Gastrocnemius medialis (tissue), 4 donors: ENCODE measurements at regions not wholly inside any gene's neighbourhood (a gene's known extent, or its start where the extent isn't known, plus 50 kb on each side); places are given as distances from the start of the nearest gene placed in this dataset.

Source experiments
- ATAC-seq, 2 donors: fragments of 150-250 bp; one replicate each; pipeline ENCODE4 v1.9.1; 2016
- DNase-seq, 2 donors: peaks; one replicate each; pipeline ENCODE4 v3.0.0-alpha.2; 2019
- H3K27ac ChIP-seq, 4 donors: fragments of 200-600 bp; sonication (generic); 1 replicate in 1 of 4; 2 replicates in 3 of 4; pipeline ENCODE4 v1.5.1; 2016 to 2018; ENCODE audit warnings: mild to moderate bottlenecking in 2 of 4, moderate library complexity in 1 of 4
- H3K27me3 ChIP-seq, 3 donors: fragments of 200-600 bp; sonication (generic) in 2 of 3; 1 replicate in 1 of 3; 2 replicates in 2 of 3; pipeline versions ENCODE4 v1.5.1 to v1.6.0; 2016 to 2019; ENCODE audit warnings: mild to moderate bottlenecking in 1 of 3, moderate library complexity in 1 of 3
- H3K36me3 ChIP-seq, 2 donors: fragments of 200-600 bp; sonication (generic) in 1 of 2; one replicate each; pipeline ENCODE4 v1.5.1; 2017 to 2018
- H3K4me1 ChIP-seq, 2 donors: fragments of 200-600 bp; sonication (generic) in 1 of 2; one replicate each; pipeline ENCODE4 v1.5.1; 2016 to 2017; ENCODE audit warnings: mild to moderate bottlenecking in 2 of 2
- H3K4me3 ChIP-seq, 4 donors: fragments of 200-600 bp; sonication (generic) in 3 of 4; 1 replicate in 1 of 4; 2 replicates in 3 of 4; pipeline ENCODE4 v1.5.1; 2016 to 2019; ENCODE audit warnings: mild to moderate bottlenecking in 2 of 4
- H3K9me3 ChIP-seq, 3 donors: fragments of 200-600 bp; sonication (generic) in 2 of 3; 1 replicate in 1 of 3; 2 replicates in 2 of 3; pipeline ENCODE4 v1.5.1; 2016 to 2019
- POLR2A ChIP-seq, 2 donors: fragments of 450-650 bp; IDR thresholded peaks; one replicate each; pipeline ENCODE4 v1.6.1; 2017; ENCODE audit warnings: antibody characterized with exemption in 2 of 2, mild to moderate bottlenecking in 2 of 2, moderate library complexity in 2 of 2
- in situ Hi-C, 4 donors: fragments of 200-750 bp; cut with MboI; loops; one replicate each; pipeline versions ENCODE4 v1.15.0 to v1.8.0; 2017; ENCODE audit warnings: low sequenced_read_pairs in 4 of 4
- intact Hi-C: fragments of 100-400 bp; cut with DNase I; formaldehyde crosslinking; loops from one replicate; pipeline ENCODE4 v1.15.1; 2023; ENCODE audit warnings: low total_unique reads
- TF ChIP-seq, protein P1 (sequence below), 5 experiments: fragments of 450-650 bp in 3 of 5; fragments of 200-600 bp in 2 of 5; sonication (generic) in 2 of 5; IDR thresholded peaks in 4 of 5; conservative IDR thresholded peaks in 1 of 5; 1 replicate in 4 of 5; 2 replicates in 1 of 5; pipeline ENCODE4 v1.5.1; 2016 to 2019; ENCODE audit warnings: antibody characterized with exemption in 5 of 5, mild to moderate bottlenecking in 3 of 5, moderate library complexity in 3 of 5

DNA sequence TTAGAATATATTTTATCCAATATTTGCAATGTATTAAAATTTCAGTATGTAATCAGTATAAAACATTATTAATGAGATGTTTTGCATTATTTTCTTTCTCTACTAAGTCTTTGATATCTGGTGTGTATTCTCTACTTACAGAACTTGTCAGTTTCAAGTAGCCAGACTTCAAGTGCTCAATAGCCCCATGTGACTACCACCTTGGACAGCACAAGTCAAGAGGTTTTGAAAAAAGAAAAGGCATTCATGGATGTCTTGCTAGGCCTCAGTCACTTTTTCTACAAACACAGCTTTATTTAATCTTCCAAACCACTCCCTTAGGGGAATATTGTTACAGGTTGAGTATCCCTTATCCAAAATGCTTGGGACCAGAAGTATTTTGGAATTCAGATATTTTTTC lies 189.4 kb downstream of the QDPR start:
- Histone ChIP-seq H3K36me3 (no peaks in the 10 kb centered on the region), H3K4me3 (no peak overlapping the region), H3K27me3 (no peaks in the 10 kb centered on the region), H3K27ac (no peak overlapping the region), H3K9me3 (no peaks in the 10 kb centered on the region), H3K4me1 (peaks cover 0 to 4% of the 10 kb centered on the region in 2 donors)
- DNase-seq (no peak), ATAC-seq (no peak)
- no peak for TF ChIP-seq POLR2A (IDR thresholded peaks at IDR 0.05)
- TF ChIP-seq, protein P1, sequence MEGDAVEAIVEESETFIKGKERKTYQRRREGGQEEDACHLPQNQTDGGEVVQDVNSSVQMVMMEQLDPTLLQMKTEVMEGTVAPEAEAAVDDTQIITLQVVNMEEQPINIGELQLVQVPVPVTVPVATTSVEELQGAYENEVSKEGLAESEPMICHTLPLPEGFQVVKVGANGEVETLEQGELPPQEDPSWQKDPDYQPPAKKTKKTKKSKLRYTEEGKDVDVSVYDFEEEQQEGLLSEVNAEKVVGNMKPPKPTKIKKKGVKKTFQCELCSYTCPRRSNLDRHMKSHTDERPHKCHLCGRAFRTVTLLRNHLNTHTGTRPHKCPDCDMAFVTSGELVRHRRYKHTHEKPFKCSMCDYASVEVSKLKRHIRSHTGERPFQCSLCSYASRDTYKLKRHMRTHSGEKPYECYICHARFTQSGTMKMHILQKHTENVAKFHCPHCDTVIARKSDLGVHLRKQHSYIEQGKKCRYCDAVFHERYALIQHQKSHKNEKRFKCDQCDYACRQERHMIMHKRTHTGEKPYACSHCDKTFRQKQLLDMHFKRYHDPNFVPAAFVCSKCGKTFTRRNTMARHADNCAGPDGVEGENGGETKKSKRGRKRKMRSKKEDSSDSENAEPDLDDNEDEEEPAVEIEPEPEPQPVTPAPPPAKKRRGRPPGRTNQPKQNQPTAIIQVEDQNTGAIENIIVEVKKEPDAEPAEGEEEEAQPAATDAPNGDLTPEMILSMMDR (IDR thresholded peaks at IDR 0.05 in 4 of 5, conservative IDR thresholded peaks at IDR 0.05 in 1 of 5), result no peak
- in situ Hi-C loops, result loop anchor here in 2 of 4 donors (10.0 to 25.0 kb wide), 3 partner anchors 408 to 1038 kb away; no protein-coding TSS in a partner anchor
- intact Hi-C loops, result no loop called here

DNA sequence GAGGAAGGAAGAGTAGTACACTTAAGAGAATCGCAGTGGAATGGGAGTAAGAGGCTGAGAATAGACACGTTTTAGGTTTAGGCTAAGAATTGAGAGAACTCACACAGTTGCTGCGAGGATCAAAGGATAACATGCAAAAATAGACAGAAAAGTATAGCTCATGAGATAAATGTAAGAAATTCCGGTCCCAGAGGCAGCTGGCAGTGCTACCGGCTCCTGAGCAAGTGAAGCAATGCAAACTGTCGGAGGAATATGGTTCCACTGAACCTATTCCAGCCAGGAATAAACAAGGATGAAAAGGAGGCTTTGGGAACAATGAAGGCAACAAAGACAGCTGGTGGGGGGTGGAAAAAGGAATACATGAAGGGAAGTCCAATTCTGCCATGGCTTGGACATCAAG lies 191.8 kb downstream of the QDPR start:
- TF ChIP-seq, protein P1 (IDR thresholded peaks at IDR 0.05 in 4 of 5, conservative IDR thresholded peaks at IDR 0.05 in 1 of 5), result no peak
- no peak for TF ChIP-seq POLR2A (IDR thresholded peaks at IDR 0.05)
- Histone ChIP-seq H3K27ac (no peak overlapping the region), H3K9me3 (no peaks in the 10 kb centered on the region), H3K27me3 (no peaks in the 10 kb centered on the region), H3K36me3 (no peaks in the 10 kb centered on the region), H3K4me3 (no peak overlapping the region), H3K4me1 (peaks cover 0 to 4% of the 10 kb centered on the region in 2 donors)
- in situ Hi-C loops (loop anchor here in 2 of 4 donors (10.0 to 25.0 kb wide), 3 partner anchors 405 to 1035 kb away; no protein-coding TSS in a partner anchor), intact Hi-C loops (no loop called here)
- no peak for DNase-seq
- no peak for ATAC-seq

DNA sequence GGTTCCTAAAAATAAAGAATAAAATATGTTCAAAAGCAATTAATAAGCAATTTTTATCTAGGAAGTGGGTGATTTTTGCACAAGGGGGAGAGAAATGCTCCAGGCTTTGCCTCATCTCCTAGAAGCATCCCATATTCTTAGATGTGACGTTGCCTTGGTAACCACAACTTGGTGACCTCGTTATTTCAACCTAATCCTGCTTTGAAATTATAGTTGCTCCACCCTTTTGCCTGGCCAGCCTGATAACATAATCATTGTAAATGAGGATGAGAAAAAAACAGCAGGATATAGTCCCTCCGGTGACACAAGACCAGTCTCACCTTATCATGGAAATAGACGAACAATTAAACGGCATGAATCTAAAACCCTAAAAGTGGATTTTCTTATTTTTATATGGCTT lies 194.4 kb downstream of the QDPR start:
- H3K4me3 ChIP-seq, result no peak overlapping the region
- in situ Hi-C loops, result loop anchor here in 1 of 4 donors (25.0 kb wide), 1 partner anchor 1030 kb away; no protein-coding TSS in a partner anchor
- no peak for DNase-seq
- intact Hi-C loops, result no loop called here
- no peaks in the 10 kb centered on the region for H3K4me1 ChIP-seq
- H3K27me3 ChIP-seq, result no peaks in the 10 kb centered on the region
- no peaks in the 10 kb centered on the region for H3K36me3 ChIP-seq
- H3K9me3 ChIP-seq, result no peaks in the 10 kb centered on the region
- TF ChIP-seq, protein P1 (IDR thresholded peaks at IDR 0.05 in 4 of 5, conservative IDR thresholded peaks at IDR 0.05 in 1 of 5), result no peak
- no peak for TF ChIP-seq POLR2A (IDR thresholded peaks at IDR 0.05)
- H3K27ac ChIP-seq, result no peak overlapping the region
- no peak for ATAC-seq

DNA sequence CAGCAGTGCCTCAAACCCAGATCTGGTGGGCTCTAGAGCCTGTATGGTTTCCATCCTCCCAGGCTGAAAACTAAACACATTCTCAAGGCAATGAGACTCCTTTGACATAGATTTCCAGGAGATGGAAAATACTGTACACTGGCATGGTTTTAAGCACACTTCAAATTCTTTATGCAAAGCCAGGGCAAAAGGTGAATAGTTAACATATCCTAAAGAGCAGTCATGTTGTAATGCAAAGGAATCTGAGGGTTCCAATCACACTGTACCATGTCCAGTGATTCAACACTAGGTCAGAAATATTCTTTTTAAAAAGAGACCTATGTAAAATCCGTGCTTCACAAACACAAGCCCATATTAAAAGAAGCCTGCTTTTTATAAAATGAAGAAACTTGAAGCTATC lies 195.3 kb downstream of the QDPR start:
- H3K9me3 ChIP-seq, result no peaks in the 10 kb centered on the region
- no peak for DNase-seq
- no peaks in the 10 kb centered on the region for H3K4me1 ChIP-seq
- no peak overlapping the region for H3K27ac ChIP-seq
- no peak for TF ChIP-seq POLR2A (IDR thresholded peaks at IDR 0.05)
- TF ChIP-seq, protein P1 (IDR thresholded peaks at IDR 0.05 in 4 of 5, conservative IDR thresholded peaks at IDR 0.05 in 1 of 5), result no peak
- no peaks in the 10 kb centered on the region for H3K36me3 ChIP-seq
- ATAC-seq, result no peak
- no peak overlapping the region for H3K4me3 ChIP-seq
- no peaks in the 10 kb centered on the region for H3K27me3 ChIP-seq
- in situ Hi-C loops, result loop anchor here in 1 of 4 donors (25.0 kb wide), 1 partner anchor 1029 kb away; no protein-coding TSS in a partner anchor
- intact Hi-C loops, result no loop called here

DNA sequence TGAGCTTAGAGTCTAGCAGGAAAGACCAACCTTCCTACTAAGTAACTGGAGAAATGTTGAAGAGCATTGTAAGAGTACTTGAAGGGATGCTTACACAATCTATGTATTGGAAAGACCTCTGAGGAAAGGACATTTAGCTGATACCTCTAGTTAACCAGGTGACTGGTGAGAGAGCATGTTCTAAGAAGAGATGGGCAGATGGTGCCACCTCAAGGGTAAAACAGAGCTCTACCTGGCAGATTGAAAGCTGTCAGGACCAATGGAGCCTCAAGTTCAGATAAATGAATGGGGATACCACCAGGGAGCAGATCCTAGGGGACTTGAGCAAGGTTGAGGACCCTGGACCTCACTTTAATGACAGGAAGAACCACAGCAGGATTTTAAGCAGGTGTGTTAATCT lies 196.4 kb downstream of the QDPR start:
- intact Hi-C loops, result no loop called here
- in situ Hi-C loops, result loop anchor here in 1 of 4 donors (25.0 kb wide), 1 partner anchor 1028 kb away; no protein-coding TSS in a partner anchor
- no peaks in the 10 kb centered on the region for H3K36me3 ChIP-seq

More for the DNA sequence above, 196.4 kb downstream of the QDPR start:
- Histone ChIP-seq H3K27me3 (no peaks in the 10 kb centered on the region), H3K4me3 (no peak overlapping the region), H3K27ac (no peak overlapping the region), H3K9me3 (no peaks in the 10 kb centered on the region), H3K4me1 (no peaks in the 10 kb centered on the region)
- DNase-seq, result no peak
- no peak for TF ChIP-seq POLR2A (IDR thresholded peaks at IDR 0.05)
- TF ChIP-seq, protein P1 (IDR thresholded peaks at IDR 0.05 in 4 of 5, conservative IDR thresholded peaks at IDR 0.05 in 1 of 5), result no peak
- ATAC-seq, result no peak
